SU-DHL-6 (cell line): ENCODE measurements at regions not wholly inside any gene's neighbourhood (a gene's known extent, or its start where the extent isn't known, plus 50 kb on each side); places are given as distances from the start of the nearest gene placed in this dataset.

Source experiments
- CTCF ChIP-seq: fragments of 200-600 bp; sonication (generic); IDR thresholded peaks from one replicate; pipeline ENCODE4 v1.5.1; 2017; ENCODE audit warnings: antibody characterized with exemption, mild to moderate bottlenecking, low read length, moderate library complexity; ENCODE audit not compliant: insufficient read depth, poor library complexity, severe bottlenecking
- EZH2phosphoT487 ChIP-seq: fragments of 200-600 bp; sonication (generic), shearing (Covaris generic); conservative IDR thresholded peaks from 2 replicates; pipeline ENCODE4 v1.6.1; 2018; ENCODE audit warnings: mild to moderate bottlenecking, antibody characterized with exemption, low read length, moderate library complexity, mixed read lengths

- no peak for TF ChIP-seq CTCF
- TF ChIP-seq EZH2phosphoT487 = no peak
These were observed 301.8 kb downstream of the AASDHPPT start for GRCh38 chr11:106379265-106379664.
